Amygdala (tissue), 56 donors: ENCODE measurements at regions not wholly inside any gene's neighbourhood (a gene's known extent, or its start where the extent isn't known, plus 50 kb on each side); places are given as distances from the start of the nearest gene placed in this dataset.
"Not testable (repeated sequence)": the region's sequence is repeated elsewhere in the genome, so short reads cannot be mapped to it uniquely, and the experiment has no call there.

Experiments
- DNase-seq, 56 donors: peaks; one replicate each; lab custom pipeline; 2025; lab: John Stamatoyannopoulos, UW

DNA sequence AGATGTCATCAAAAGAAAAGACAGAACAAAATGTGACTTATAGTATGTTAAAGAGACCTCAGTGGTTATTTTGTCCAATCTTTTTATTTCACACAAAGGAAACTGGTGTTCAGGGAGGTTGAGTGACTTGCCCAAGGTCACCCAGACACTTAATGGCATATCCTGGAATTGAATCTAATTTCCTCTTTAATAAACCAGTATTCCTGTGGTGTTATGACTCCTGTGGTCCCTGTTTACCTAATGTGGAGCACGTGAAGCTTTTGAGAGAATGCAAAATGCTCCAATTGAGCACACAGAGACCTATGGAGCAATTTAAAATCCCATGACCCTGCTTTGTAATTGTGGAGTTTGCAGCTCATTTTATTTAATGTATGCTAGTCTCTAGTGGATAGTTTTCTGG is 251.9 kb downstream of the REEP3 start:
- no peak for DNase-seq

DNA sequence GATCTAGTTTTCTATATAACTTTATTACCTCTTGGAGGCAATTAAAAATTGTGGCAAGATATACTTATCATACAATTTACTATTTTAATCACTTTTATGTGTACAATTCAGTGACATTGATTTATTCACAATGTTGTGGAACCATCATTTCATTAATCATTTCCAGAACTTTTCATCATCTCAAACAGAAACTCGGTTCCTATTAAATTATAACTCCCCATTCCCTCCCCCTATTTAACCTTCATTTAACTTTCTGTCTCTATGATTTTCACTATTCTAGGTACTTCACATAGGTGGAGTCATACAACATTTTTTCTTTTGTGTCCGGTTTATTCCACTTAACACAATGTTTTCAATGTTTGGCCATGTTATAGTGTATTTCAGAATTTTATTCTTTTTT is 252.8 kb downstream of the REEP3 start:
- no peak for DNase-seq

DNA sequence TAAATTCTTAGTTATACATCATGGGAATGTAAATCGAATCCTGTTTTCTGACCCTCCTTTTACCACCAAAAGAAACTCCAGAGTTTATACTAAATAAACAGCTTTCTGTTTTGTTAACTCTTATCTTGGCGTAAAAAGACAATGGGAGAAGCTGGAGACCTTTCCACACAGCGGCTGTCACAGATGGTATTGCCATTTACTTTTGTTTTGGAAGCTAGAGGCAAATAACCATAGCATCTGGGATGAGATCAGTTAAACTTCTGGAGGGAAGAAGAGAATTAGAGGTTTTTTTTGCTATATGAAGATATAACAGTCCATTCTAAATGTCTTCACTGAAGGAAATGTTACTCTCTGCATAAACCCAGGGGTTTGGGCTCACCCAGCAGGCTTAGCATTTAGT is 258.9 kb downstream of the REEP3 start:
- DNase-seq, result no peak

DNA sequence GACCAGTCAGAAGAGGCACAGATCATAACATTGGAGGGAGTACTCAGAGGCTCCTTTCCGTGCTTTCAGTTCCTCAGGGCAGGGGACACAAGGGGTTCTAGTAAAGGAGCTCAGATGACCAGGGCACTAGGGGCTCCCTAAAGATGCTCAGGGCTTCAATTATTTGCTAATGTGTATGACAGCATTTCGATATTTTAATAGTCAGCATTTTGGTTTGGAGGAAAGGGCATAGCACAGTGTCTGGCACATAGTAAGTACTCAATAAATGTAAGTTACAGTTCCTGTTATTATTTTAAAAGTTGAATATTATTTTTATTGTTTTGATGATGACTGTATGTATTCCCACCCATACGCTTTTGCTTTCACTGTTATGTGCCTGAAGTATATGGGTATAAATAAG is 260.0 kb downstream of the REEP3 start:
- DNase-seq, result no peak

DNA sequence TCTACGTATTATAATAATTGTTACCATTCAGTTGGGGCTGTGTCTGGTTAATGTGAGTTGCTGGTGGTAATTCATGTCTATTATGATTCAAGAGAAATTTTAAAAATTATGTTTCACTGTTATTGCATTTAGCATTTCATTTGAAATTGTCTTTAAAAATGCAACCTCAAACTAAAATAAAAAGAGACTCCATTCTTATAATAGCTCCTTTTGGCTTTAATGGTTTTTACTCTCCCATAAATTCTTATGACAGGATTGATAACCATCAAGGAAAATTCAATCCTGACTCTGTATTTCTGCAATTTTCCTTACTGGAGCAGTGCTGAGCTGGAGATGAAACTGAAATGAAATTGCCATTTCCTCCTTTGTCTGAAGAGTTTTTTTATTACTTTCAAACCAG is 262.7 kb downstream of the REEP3 start:
- no peak for DNase-seq

DNA sequence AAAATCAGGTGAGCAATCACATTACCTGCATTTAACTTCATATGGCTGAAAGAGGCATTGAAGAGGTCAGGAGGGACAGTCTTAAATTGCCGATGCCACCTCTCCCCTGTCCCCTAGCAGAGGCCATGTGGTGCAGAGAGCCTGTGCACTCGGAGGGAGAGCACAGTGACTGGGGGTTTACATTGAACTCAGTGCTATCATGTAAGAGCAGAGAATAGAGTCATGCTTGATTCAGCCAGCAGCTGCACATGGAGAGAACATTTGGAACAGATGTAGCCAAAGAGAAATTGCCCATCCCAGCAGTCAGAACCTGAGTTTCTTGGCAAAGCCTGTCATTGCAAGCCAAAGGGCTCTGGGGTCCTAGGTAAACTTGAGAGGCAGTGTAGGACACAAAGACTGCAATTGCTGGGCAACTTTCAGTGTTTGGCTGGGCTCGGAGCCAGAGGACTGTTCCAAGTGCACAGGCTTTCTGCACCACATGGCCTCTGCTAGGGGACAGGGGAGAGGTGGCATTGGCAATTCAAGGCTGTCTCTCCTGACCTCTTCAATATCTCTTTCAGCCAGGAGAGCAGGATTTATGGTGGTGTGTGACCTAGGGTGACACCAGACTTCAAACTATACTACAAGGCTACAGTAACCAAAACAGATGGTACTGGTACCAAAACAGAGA is 267.1 kb downstream of the REEP3 start:
- DNase-seq, result no peak

DNA sequence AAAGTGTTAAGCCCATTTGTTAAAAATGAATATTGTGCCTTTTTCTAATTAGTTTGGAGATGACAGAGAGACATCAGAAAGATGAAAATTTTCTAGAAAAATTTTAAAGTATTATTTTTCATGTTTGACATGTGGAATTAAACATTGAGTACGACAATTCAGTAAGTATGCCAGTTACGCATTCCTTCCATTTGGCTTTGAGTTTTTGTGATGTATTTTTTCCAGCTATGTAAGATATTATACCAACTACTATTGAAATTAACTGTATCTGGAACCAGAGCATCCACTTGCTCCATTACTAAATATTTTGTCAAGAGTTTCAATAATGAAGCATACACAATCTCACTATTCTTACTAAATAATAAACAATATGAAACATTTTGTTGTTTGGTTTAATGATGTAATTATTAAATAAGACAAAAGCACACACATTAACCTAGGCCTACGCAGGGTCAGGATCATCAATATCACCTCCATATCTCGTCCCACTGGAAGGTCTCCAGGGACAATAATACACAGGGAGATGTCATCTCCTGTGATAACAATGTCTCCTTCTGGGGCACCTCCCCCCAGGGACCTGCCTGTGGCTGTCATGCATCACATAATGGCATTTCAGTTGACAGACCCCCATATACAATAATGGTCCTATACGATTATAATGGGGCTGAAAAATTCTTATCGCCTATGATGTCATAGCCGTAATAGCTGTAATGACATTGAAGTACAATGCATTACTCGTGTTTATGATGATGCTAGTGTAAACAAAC is 274.1 kb downstream of the REEP3 start:
- DNase-seq, result no peak

DNA sequence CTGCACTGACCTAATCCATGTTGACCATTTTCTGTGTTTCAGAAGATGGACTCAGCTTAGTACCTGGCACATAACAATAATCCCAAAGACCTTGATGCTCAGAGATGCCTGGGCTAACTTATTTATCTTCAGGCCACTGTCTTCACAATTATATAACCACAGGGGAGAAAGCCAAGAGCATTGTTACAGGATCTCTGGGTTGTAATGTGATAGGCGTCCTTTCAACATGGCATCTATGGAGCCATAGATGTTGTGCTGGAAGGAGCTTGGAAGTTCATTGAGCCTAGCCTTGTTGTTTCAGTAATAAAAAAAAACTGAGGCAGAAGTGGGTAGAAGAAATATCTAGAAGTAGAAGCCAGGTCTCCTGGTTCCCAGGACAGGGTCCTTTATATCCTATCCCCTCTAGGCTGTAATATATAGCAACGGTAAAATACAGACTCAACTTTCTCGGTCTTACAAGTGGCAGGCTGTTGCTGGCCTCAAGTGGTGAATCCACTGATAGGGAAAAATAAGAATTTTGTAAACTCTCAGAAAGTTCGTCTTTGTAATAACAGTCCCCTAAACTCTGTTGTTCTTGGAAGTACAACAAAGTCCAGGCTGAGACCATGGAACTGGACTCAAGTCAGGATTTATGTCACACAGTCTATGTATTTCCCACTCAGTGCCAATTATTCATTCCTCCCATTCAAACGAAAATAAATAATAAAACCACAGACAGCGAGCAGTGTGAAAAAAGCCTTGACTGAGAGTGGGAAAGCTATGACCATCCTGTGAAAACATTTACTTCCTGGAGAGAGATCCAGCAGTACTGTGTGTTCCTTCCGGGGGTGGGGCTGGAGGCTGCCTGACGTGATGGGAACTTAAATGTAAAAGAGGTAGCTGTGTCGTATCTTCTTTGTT is 277.6 kb downstream of the REEP3 start:
- no peak for DNase-seq

DNA sequence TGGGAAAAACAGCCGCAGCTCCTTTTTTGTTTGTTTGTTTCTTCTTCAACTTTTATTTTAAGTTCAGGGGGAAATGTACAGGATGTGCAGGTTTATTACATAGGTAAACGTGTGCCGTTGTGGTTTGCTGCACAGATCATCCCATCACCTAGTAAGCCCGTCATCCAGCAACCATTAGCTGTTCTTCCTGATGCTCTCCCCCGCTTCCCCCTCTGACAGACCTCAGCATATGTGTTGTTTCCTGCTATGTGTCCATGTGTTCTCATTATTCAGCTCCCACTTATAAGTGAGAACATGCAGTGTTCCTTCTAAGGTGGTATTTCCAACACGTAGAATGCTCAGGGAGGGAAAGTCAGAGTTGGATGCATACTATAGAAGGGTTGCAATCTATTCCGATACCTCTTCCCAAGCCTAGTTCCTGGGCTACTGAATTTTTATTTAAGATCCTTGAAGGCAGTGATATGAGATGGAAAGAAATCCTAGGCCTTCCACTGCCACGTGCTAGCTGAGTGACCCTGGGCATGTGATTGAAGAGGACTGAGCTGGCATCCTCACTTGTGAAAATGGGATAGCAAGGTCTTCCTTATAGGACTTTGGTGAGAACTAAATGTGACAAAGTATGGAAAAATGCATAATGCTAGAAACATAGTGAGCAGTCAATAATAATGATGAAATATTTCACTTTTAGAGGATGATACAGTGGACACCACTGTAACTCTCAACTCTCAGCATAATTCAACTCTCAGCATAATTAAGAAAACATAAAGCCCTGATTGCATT is 278.5 kb downstream of the REEP3 start:
- no peak for DNase-seq

DNA sequence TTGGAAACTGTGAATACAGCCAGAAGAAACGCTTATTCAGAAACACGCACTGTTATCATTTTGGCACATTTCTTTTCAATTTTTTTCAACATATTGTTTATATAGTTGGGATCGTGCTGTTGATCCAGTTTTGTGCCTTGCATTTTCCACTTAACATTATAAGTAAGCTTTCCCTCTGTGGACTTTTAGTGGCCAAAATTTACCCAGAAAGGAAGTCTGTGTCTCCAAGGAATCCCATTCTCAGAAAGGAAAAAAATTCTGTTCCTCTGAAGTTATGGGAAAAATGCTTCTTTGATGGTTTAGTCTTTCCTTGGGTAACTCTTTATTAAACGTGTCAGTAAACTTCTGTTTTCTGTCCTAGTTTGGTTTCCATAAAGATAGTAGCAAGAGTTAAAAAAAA is 280.0 kb downstream of the REEP3 start:
- DNase-seq, result no peak

DNA sequence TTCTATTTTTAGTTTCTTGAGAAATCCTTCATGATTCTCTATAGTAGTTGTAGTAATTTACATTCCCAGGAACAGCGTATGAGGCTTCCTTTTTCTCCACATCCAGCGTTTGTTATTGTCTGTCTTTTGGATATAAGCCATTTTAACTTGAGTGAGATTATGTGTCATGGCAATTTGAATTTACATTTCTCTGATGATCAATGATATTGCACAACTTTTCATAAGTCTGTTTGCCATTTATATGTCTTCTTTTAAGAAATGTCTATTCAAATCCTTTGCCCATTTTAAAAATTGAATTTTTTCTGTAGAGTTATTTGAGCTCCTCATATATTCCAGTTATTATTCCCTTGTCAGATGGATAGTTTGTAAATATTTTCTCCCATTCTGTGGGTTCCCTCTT is 285.1 kb downstream of the REEP3 start:
- DNase-seq, result no peak

DNA sequence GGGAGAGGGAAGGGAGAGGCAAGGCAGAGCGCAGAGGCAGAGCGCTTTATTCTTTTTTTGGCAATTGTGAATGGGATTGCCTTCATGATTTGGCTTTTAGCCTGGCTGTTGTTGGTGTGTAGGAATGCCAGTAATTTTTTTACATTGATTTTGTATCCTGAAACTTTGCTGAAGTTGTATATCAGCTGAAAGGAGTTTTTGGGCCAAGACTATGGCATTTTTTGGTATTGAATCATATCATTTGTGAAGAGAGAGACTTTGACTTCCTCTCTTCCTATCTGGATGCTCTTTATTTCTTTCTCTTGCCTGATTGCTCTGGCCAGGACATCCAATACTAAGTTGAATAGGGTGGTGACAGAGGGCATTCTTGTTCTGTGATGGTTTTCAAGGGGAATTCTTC is 291.3 kb downstream of the REEP3 start:
- DNase-seq, result no peak

DNA sequence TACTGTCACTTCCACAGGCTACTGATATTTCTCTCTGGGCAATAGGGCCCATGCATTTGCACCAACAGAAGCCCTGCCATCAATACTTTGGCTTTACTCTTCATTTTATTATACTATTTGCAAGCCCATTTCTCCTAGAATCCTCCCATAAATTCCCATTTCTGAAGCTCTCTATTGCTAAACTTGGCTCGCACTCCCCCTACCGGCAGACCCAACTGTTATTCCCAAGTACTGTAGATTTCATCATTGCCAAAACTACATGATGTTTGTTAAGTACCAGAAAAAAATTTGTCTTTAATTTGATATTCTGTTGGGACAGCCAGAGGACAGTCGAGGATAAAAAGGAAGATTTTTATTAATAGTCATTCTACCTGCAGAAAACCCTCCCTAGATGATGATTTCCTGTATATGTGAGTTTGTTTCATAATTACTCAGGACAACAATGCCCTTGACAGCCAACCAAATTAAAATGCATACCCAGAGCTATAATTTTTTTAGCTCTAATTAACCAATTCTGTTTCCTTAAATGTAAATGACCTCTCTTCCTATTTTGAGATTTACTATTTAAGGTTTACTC is 298.6 kb downstream of the REEP3 start:
- DNase-seq, result peak in 22 of 56 donors; percentile 1 to 63 (median 5)

DNA sequence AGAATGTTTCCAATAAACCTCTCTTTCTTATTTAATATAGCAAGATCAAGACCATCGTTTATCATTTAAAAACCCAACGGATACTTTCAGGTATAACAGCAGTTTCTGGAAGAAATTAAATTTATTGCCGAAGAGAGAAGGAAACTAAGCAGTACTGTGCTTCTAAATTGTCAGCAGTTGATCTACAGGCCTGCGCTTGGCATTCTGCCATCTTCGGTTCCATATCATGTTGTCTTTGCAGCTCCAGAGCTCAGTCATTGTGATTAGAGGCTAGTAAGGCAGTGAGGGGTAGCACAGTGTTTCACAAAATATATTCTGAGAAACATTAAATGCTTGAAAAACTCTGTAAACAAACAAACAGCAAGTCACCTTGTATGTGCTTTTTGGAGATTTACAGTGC is 301.3 kb downstream of the REEP3 start:
- no peak for DNase-seq

DNA sequence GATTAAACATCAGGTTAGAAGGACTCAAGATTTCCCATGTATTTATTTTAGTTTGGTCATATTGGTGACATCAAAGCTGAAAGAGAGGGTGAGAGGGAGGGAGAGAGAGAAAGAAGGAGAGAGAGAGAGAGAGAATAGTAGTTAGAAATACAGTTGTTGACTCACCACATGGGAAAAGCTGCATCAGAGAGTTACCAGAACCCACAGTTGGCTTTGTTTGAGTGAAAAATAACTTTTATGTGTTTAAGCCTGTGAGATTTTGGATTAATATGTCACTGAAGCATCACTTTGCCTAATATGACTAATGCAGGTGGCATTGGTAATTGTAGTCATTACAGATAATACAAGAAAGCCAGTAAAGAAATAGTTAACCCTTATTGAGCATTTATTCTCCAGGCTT is 303.9 kb downstream of the REEP3 start:
- no peak for DNase-seq

DNA sequence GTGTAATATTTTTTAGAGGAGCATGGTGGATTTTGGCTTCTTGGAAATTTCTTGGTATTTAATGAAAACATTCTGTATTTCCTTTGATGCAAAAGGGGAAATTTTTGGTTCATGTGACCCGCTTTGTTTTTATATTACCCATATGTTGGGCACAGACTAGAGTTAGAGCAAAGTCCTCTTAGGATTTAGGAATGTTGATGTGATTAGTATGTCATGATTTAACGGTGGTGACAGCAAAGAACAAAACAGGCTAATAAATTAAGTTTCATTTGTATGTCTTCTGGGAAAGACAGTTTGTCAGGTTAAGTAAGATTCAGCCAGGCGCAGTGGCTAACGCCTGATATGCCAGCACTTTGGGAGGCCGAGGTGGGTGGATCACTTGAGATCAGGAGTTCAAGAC is 304.6 kb downstream of the REEP3 start:
- DNase-seq, result no peak

DNA sequence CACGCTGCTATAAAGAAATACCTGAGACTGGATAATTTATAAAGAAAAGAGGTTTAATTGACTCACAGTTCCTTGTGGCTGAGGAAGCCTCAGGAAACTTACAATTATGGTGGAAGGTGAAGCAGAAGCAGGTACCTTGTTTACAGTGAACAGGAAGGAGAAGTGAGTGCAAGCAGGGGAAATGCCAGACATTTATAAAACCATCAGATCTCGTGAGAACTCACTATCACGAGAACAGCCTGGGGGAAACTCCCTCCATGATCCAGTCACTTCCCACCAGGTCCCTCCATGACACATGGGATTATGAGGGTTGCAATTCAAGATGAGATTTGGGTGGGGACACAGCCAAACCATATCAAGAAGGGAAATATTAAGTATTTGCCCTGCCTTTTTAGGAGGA is 305.8 kb downstream of the REEP3 start:
- not testable (repeated sequence) for DNase-seq

DNA sequence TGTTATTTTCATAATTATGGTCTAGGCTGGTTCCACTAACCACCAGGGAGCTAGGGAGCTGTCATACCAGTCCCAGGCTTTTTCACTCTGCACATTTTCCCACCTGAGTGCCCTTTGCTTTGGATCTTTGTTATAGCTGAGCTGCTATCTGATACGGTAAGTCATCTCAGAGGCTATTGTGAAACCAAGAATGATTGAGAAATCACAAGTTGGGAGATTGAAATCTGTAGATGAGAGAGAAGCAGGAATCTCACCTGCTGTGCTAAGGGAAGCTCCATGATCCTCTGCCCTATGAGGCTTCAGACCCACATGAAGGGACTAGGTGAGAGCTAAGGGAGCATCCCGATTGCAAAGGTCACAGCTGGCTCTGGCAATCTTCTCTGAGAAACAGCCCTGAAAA is 307.8 kb downstream of the REEP3 start:
- DNase-seq, result no peak

DNA sequence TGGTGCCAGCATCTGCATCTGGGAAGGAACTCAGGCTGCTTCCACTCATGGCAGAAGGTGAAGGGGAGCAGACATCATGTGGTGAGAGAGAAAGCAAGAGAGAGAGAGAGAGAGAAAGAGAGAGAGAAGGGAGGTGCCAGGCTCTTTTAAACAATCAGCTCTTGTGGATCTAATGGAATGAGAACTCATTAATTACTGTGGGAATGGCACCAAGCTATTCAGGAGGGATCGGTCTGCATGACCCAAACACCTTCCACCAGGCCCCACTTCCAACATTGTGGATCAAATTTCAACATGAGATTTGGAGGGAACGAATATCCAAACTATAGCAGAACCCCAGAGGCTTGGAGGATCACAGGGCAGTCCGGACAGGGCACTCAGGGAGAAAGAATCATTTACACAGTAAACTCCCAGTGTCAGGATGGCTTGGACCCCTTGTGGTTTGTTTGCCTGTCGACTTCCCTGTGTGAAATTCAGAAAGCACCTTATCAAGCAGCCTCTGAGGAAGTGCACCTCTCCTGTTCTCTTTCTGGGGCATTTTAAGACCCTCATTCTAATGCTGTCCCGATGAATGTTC is 308.5 kb downstream of the REEP3 start:
- DNase-seq, result no peak

DNA sequence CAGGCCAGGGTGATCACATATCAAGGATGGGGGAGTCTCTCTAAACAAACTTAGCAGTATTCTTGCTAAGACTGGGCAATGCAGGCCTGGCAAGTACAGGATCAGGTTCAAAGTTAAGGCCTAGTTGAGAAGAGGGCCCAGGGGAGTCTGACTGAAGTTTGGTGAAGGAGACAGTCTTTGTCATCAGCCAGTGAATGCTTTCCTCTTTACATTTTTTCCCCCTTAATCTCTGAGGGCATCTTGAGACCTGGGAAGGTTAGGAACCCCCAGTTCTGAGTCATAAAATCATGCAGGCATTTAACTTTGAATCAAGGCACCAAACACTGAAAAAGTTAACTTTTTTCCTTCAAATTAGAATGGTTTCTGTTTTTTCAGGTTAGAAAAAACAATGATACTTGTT is 311.5 kb downstream of the REEP3 start:
- DNase-seq, result no peak
